ENCODE measurements at regions not wholly inside any gene's neighbourhood (a gene's known extent, or its start where the extent isn't known, plus 50 kb on each side); places are given as distances from the start of the nearest gene placed in this dataset.
A peak's percentile ranks its signal among the peaks of the same experiment; 100 is the strongest.

DNA sequence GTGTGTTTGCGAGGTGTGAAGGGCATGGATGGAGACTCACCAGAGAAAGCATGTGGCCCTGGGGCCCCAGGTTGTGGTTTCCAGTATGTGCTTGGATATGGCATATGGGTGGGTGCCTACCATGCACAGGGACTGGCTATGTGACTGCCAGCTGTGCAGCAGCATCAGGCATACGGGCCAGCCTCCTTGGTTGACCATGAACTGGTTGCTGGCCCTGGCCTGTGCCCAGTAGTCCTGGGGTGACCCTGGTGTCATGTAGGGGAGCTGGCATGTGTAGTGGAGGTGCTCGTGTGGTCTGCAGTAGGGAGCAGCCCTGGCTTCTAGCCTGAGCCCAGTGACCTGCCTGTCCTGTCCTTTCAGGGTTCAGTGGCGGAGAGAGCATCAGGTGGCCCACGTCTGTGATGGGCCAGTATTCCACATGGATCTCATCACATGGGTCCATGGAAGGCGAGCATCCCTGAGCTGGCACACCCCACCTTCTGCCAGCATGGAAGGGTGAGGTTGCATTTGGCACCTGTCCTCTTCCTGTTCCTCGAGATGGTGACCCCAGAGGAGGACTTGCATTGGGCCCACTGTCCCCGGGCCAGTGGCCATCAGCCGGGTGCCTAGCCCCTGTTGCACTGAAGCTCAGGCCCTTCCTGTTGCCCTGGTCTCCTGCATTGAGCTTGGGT, 228.9 kb downstream of the SNRPN start:
- DNase-seq, result no peak

DNA sequence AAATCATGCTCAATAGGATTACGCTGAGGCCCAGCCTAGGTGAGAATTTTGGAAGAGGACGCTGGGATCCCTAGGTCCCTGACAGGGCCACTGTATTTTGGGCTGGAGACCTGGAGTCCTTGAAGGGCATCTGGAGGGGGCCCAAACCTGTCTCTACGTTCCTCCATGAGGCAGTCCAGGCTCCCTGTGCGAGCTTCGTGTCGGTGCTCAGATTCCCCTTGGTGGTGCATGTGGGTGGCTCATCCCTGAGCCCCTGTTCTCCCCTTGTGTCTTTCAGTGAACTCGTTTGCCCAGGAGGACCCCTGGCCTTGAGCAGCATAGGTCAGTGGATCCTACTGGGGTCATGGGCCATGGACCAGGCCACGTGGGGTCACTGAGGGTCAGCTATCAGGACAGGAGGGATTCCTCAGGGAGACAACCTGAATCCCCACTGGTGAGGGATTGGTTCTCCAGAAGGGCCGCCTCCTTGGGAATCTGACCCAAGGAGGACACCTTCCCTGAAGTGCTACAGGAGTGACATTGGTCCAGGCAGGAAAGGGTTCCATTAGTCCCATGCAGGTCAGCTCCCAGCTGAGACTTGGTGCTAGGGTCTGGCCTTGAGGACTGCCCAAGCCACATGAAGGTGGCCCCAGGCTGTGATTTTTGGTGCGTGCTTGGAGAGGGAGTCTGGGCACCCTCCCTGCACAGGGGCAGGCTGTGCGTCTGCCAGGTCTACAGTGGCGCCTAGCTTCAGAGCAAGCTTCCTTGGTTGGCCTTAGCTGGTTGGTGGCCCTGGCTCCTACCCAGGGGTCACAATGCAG, 229.8 kb downstream of the SNRPN start:
- no peak for DNase-seq

DNA sequence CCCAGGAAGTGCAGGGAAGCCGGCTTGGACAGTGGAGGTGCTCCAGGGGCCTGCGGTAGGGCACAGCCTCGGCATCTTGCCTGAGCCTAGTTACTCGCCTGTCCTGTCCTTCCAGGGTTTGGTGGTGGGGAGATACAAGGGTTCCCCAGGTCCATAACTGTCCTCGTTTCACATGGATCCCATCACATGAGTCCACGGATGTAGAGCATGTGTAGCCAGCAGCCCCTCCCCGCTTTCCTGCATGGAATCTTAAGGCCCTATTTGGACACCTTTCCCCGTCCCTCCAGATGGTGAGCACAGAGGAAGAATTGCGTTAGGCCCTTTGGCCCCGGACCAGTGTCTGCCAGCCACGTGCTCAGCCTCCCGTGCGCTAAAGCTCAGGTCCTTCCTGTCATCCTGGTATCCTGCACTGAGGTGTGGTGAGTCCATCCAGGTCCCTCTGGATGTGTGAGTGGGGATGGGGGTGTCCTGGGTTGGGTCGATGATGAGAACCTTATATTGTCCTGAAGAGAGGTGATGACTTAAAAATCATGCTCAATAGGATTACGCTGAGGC, 230.4 kb downstream of the SNRPN start:
- DNase-seq, result no peak

DNA sequence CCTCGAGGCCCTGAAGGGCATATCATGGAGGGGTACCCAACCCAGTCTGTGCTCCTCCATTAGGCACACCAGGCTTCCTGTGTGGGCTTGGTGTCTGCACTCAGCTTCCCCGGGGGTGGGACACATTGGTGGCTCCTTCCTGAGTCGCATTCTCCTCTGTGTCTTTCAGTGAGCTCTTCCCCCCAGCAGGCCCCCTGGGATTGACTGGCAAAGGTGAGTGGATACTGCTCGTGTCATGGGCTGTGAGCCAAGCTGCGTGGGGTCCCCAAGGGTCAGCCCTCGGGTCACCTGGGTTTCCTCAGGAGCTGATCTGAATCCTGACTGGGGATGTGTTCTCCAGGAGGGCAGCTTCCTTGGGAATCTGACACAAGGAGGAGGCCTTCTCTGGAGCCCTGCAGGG, 231.0 kb downstream of the SNRPN start:
- DNase-seq, result no peak

DNA sequence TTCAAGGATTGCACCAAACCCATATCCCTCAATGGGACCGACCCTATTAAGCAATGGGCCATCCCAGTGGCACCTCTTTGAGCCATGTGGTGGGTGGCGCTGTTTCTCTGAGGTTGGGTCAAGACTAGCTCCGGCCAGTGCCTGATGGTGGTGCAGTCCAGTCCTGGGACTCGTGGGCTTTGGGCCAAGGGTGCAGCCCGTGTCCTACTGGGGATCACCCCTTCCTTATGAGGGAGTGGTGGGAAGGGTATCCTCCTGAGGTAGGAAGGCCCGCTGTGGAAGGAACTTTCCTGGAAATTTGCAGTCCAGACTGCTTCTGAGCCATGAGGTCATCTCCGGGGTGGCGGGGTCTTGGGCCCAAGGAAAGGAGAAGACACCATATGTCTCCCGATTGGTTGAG, 231.6 kb downstream of the SNRPN start:
- DNase-seq, result no peak

DNA sequence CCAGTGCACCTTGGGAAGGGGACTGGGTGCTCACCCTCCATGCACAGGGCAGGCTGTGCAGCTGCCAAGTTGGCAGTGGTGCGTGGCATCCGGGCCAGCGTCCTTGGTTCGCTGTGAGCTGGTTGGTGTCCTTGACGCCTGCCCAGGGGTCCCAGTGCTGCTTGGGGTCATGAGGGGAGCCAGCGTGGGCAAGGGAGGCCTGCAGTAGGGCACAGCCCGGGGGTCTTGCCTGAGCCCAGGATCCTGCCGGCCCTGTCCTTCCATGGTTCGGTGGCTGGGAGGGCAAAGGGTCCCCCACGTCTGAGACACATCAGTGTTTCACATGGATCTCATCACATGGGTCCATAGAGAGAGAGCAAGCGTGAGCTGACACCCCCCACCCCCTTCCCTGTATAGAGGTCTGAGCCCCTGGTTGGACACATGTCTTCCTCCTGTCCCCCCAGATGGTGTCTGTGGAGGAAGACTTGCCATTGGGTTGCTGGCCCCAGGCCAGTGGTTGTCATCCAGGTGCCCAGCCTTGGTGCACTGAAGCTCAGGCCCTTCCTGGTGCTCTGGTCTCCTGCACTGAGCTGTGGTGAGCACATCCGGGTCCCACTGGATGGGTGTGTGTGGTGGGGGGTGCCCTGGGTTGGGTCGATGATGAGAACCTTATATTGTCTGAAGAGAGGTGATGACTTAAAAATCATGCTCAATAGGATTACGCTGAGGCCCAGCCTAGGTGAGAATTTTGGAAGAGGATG, 232.3 kb downstream of the SNRPN start:
- no peak for DNase-seq

DNA sequence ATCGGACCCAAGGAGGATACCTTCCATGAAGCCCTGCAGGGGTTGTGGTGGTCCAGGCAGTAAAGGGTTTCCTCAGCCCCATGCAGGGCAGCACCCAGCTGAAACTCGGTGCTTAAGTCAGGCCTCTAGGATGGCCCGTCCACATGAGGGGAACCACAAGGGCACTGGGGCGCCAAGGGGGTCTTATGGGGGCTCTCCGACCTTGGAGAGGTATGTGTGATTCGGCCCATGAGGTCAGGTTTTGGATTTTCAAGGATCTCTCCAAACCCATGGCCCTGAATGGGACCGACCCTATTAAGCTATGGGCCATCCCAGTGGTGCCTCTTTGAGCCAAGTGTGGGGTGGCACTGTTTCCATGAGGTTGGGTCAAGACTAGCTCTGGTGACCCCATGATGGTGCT, 233.3 kb downstream of the SNRPN start:
- DNase-seq, result no peak

DNA sequence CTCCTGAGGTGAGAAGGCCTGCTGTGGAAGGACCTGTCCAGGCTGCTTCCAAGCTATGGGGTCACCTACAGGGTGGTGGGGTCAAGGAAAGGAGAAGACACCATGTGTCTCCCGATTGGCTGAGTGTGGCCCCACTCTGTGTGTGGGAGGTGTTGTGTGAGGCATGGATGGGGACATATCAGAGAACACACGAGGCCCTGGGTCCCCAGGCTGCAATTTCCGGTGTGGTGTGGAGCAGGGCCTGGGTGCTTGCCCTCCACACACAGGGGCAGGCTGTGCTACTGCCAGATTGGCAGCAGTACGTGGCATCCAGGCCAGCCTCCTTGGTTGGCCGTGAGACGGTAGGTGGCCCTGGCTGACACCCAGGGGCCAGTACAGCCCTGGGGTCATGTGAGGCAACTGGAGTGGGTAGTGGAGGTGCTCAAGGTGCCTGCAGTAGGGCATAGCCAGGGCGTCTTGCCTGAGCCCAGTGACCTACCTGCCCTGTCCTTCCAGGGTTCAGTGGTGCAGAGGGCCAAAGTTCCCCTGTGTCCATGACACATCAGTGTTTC, 233.8 kb downstream of the SNRPN start:
- no peak for DNase-seq

DNA sequence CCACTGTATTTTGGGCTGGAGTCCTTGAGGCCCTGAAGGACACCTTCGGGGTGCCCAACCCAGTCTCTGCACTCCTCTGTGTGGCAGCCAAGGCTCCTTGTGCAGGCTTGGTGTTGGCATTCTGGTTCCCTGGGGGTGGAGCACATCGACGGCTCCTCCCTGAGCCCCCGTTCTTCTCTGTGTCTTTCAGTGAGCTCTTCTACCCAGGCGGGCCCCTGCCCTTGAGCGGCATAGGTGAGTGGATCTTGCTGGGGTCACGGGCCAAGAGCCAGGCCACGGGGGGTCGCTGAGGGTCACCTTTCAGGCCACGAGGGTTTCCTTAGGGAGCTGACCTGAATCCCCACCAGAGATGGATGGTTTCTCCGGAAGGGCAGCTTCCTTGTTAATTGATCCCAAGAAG, 234.8 kb downstream of the SNRPN start:
- no peak for DNase-seq

DNA sequence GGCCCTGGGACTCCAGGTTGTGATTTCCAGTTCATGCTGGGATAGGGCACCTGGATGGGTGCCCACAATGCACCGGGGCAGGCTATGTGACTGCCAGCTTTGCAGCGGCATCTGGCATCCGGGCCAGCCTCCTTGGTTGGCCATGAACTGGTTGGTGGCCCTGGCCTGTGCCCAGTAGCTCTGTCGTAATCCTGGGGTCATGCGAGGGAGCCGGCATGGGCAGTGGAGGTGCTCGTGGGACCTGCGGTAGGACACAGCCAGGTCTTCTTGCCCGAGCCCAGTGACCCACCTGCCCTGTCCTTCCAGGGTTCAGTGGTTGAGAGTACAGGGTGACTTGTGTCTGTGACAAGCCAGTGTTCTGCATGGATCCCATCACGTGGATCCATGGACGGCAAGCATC, 237.9 kb downstream of the SNRPN start:
- DNase-seq, result no peak

DNA sequence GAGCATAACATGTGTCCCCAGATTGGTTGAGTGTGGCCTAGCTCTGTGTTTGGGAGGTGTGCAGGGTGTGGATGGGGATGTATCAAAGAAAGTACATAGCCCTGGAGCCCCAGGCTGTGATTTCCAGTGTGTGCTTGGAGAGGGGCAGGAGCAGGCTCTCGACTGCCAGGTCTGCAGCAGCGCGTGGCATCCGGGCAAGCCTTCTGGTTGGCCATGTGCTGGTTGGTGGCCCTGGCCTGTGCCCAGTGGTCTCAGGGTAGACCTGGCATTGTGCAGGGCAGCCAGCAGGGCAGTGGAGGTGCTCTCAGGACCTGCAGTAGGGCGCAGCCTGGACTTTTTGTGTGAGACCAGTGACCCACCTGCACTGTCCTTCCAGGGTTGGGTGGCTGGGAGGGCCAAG, 231.5 kb downstream of the UBE3A start:
- DNase-seq, result no peak

DNA sequence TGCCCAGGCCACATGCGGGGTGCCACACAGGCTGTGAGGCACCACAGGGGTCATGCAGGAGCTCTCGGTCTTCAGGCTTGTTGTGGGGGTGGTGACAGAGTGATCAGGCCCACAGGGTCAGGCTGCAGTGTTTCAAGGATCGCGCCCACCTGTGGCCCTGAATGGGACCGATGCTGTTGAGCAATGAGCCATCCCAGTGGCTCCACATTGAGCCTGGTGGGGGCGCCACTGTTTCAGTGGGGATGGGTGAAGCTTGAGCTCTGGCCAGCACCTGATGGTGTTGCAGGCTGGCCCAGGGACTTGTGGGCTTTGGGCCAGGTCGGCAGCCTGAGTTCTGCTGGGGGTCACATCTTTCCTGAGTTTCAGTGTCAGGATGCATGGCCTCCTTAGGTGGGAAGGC, 230.1 kb downstream of the UBE3A start:
- DNase-seq, result peak; percentile 3

DNA sequence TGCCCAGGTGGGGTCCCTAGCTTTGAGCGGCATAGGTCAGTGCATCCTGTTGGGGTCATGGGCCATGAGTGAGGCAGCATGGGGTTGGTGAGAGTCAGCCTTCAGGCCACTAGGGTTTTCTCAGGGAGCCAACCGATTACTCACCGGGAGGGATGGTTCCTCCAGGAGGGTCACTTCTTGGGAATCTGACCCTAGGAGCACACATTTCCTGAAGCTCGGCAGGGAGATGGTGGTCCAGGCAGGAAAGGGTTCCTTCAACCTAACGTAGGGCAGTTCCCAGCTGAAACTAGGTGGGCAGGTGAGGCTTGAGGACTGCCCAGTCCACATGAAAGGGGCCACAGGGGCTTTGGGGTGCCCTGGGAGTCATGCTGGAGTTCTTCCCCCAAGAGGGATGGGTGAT, 218.0 kb downstream of the UBE3A start:
- no peak for DNase-seq

DNA sequence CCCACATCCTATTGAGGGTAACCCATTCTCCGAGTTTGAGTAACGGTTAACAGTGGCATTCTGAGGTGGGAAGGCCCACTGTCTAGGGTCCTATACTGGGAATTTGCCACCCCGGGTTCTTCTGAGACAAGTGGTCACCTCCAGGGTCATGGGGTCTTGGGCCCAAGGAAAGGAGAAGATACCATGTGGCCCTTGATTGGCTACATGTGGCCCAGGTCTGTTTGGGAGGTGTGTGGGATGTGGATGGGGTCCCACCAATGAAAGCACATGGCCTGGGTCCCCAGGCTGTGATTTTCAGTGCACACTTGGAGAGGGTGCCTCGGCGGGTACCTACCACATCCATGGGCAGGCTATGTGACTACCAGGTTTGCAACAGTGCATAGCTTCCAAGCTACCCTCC, 214.4 kb downstream of the UBE3A start:
- no peak for DNase-seq

DNA sequence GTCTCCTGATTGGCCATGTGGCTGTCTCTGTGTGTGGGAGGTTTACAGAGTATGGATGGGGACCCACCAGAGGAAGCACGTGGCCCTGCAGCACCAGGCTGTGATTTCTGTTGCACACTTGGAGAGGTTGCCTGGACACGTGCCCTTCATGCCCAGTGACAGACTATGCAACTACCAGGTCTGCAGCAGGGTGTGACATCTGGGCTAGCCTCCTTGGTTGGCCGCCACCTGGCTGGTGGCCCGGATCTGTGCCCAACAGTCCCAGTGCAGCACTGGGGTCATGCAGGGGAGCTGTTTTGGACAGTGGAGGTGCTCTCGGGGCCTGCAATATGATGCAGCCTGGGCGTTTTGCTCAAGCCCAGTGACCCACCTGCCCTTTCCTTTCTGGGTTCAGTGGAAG, 212.5 kb downstream of the UBE3A start:
- DNase-seq, result no peak

DNA sequence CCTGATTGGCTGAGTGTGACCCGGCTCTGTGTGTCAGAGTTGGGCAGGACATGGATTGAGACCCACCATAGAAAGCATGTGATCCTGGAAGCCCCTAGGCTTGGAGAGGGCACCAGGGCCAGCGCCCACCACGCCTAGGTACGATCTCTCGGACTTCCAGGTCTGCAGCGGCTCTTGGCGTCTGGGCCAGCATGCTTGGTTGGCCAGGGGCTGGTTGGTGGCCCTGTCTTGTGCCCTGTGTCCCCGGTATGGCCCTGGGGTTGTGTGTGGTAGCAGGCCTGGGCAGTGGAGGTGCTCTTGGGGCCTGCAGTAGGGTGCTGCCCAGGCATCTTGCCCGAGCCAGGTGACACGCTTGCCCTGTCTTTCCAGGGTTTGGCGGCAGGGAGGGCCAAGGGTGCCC, 210.6 kb downstream of the UBE3A start:
- DNase-seq, result no peak

DNA sequence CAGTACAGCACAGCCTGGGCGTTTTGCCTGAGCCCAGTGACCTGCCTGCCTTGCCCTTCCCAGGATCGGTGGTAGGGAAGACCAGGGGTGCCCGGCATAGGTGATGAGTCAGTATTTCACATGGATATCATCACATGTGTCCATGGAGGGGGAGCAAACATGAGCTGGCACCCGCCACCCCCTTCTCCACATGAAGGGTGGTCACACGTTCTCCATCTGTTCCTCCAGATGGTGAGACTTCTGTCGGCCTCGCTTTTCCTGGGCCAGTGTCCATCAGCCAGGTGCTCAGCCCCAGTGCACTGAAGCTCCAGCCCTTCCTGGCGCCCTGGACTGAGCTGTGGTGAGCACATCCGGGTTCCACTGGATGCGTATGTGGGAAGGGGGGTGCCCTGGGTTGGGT, 208.4 kb downstream of the UBE3A start:
- no peak for DNase-seq

DNA sequence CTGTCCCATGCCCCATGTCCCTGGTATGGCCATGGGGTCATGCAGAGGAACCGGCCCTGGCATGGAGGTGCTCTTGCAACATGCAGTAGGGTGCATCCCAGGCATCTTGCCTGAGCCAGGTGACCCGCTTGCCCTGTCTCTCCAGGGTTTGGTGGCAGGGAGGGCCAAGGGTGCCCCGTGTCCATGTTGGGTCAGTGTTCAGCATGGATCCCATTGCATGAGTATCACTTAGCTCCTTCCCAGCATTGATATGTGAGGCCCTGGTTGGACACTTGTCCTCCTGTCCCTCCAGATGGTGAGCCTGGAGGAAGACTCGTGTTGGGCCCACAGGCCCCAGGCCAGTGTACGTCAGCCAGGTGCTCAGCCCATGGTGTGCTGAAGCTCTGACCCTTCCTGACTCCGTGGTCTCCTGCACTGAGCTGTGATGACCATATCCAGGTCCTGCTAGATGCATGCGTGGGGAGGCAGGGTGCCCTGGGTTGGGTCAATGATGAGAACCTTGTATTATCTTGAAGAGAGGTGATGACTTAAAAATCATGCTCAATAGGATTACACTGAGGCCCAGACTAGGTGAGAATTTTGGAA, 205.0 kb downstream of the UBE3A start:
- no peak for DNase-seq

DNA sequence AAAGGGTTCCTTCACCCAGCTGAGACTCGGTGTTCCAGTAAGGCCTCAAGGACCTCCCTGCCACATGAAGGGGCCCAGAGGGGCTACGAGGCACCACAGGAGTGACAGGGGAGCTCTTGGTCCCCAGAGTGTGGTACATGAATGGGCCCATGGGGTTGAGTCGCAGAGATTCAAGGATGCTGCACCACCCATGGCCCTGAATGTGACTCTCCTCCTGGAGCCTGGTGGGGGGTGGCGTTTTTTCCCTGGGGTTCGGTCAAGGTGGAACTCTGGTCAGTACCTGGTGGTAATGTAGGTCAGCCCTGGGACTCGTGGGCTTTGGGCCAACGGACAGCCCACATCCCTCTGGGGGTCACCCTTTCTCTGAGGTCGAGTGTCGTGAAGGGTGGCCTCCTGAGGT, 204.0 kb downstream of the UBE3A start:
- no peak for DNase-seq

DNA sequence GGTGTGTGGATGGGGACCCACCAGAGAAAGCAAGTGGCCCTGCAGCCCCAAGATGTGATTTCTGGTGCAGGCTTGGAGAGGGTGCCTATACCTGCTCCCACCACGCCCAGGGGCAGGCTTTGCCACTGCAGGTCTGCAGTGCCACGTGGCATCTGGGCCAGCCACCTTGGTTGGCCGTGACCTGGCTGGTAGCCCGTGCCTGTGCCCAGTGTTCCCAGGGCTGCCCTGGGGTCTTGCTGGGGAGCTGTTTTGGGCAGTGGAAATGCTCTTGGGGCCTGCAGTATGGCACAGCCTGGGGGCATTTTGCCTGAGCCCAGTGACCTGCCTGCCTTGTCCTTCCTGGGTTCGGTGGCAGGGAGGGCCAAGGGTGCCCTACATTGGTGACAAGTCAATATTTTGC, 203.4 kb downstream of the UBE3A start:
- DNase-seq, result no peak

DNA sequence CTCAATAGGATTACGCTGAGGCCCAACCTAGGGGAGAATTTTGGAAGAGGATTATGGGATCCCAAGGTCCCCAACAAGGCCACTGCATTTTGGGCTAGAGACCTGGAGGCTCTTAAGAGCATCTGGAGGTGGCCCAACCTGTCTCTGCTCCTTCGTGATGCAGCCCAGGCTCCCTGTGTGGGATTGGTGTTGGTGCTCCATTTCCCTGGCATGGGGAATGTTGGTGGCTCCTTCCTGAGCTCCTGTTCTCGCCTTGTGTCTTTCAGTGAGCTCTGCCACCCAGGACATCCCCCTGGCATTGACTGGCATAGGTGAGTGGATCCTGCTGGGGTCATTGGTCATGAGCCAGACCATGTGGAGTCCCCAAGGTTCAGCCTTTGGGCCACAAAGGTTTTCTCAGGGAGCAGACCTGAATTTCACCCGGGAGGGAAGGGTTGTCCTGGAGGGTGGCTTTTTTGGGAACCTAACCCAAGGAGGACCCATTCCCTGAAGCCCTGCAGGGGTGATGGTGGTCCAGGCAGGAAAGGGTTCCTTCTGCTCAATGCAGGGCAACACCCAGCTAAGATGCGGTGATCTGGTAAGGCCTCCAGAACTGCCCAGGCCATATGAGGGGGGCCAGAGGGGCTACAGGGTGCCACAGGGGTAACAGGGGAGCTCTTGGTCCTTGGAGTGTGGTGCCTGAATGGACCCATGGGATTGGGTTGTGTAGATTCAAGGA, 202.5 kb downstream of the UBE3A start:
- no peak for DNase-seq

DNA sequence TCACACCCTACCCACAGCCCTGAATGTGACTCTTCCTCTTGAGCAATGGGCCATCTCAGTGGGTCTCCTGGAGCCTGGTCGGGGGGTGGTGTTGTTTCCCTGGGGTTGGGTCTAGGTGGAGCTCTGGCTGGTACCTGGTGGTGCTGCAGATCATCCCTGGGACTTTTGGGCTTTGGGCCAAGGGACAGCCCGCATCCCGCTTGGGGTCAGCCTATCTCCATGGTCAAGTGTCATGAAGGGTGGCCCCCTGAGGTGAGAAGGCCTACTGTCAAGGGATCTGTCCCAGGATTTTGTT, 202.0 kb downstream of the UBE3A start:
- no peak for DNase-seq
